ENCODE measurements at regions not wholly inside any gene's neighbourhood (a gene's known extent, or its start where the extent isn't known, plus 50 kb on each side); places are given as distances from the start of the nearest gene placed in this dataset.

DNA sequence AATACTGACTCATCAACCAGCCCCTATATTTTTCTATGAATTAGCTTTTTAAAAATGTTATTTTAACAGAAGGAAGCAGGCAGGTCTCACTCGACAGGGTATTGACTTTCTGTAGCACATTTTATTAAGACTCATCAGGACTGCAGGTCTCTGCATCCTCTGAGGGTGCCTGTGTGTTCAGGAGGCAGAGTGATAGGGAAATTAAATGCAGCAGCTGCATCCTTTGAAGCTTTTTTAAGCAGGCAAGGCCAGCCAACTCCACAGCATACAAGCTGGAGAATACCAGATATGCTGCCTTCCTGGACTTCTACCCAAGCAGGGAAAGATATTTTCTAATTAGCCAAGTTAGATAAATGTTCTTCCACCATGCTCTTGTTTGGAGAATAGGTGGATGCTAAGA lies 124.9 kb downstream of the WSCD1 start:
- in situ Hi-C loops (cut with HindIII; ENCODE audit: low sequenced_read_pairs): no loop called here

DNA sequence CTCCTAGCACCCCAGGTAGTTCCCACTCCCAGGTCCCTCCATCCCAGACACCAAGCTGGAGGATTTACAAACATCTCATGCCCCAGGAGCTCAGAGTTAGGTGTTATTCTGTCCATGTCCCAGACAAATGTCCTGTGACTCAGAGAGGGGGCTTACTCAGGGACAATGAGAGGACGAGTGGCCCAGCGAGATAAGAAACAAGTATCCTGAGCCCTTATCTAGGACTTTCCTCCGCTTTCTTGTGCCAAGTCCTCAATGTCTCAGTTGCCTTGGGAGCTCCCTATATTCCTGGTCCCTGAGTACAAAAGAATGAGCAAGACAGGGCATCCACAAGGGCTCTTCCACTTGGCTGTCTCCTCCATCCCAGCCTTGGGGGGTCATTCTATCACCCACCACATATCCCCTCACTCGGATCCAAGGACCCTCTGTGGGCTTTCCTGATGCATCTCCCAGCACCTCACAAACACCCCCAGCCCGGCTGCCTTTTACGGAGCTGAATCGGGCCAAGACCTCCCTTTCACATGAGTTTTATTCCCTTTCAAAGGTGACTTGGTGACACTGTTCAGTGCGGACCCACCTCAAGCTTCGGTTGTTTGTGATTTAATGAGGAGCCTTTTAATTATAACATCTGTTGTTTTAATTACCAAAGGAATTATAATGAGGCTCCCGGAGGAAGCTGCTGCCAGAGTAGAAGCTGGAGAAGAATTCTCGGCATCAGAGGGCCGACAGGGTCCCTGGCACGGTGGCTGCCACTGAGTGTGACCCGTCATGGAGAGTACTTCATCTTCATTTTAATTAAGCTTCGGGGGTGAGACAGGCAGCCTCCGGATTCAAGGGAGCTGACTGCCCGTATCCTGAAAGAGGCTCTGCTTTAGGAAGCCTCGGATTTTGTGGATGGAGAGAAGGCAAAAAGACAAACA lies 121.5 kb downstream of the WSCD1 start:
- in situ Hi-C loops (cut with HindIII; ENCODE audit: low sequenced_read_pairs): loop anchor here (5.0 kb wide), 1 partner anchor 34 kb away; no protein-coding TSS in a partner anchor
- no peak overlapping the region for H3K4me3 ChIP-seq (ENCODE audit: low read depth, low read length)
- no peak for DNase-seq (ENCODE audit: low read depth)
- TF ChIP-seq, protein P1, sequence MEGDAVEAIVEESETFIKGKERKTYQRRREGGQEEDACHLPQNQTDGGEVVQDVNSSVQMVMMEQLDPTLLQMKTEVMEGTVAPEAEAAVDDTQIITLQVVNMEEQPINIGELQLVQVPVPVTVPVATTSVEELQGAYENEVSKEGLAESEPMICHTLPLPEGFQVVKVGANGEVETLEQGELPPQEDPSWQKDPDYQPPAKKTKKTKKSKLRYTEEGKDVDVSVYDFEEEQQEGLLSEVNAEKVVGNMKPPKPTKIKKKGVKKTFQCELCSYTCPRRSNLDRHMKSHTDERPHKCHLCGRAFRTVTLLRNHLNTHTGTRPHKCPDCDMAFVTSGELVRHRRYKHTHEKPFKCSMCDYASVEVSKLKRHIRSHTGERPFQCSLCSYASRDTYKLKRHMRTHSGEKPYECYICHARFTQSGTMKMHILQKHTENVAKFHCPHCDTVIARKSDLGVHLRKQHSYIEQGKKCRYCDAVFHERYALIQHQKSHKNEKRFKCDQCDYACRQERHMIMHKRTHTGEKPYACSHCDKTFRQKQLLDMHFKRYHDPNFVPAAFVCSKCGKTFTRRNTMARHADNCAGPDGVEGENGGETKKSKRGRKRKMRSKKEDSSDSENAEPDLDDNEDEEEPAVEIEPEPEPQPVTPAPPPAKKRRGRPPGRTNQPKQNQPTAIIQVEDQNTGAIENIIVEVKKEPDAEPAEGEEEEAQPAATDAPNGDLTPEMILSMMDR (IDR thresholded peaks at IDR 0.05; ENCODE audit: low read depth, low read length, missing control alignments): no peak

More for the DNA sequence above, 124.9 kb downstream of the WSCD1 start:
- DNase-seq (ENCODE audit: low read depth): no peak
- TF ChIP-seq, protein P1 (IDR thresholded peaks at IDR 0.05; ENCODE audit: low read depth, low read length, missing control alignments): no peak
- H3K4me3 ChIP-seq (ENCODE audit: low read depth, low read length): no peak overlapping the region

DNA sequence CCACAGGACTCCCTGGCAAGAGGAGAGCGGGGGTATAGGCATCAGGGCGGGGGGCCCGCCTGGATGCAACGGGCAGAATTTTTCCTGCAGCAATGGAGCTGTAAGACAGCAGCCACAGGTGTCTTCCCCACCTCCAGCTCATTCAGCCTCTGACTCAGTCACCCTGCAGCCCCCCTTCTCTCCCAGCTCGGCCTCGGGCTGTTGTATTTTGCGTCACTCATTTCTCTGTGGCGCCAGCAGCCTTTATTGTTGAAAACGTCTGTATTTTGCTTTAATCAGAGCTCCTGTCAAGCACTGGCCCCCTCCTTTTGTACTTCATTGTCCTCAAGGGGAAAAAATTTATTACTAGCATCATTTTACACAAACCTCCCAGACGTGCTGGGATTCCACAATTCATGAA lies 117.7 kb downstream of the WSCD1 start:
- in situ Hi-C loops (cut with HindIII; ENCODE audit: low sequenced_read_pairs): no loop called here
- TF ChIP-seq, protein P1 (IDR thresholded peaks at IDR 0.05; ENCODE audit: low read depth, low read length, missing control alignments): no peak
- H3K4me3 ChIP-seq (ENCODE audit: low read depth, low read length): no peak overlapping the region
- DNase-seq (ENCODE audit: low read depth): peak; percentile 41

DNA sequence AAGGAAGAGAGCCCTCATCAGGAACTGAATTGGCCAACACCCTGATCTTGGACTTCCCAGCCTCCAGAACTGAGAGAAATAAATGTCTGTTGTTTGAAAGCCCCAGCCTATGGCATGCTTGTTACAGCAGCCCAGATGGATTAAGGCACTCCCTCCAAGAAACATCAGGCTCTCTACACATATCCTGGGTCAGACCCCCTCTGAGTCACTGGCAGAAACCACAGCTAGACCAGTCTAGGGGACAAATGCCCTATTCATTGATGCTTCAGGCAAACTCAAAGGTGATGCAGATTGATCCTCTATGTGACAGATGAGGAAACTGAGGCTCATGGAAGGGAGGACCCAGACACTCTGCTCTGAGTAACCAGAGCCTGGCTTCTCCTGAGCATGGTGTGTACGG lies 116.8 kb downstream of the WSCD1 start:
- TF ChIP-seq, protein P1 (IDR thresholded peaks at IDR 0.05; ENCODE audit: low read depth, low read length, missing control alignments): no peak
- H3K4me3 ChIP-seq (ENCODE audit: low read depth, low read length): no peak overlapping the region
- in situ Hi-C loops (cut with HindIII; ENCODE audit: low sequenced_read_pairs): no loop called here
- no peak for DNase-seq (ENCODE audit: low read depth)

DNA sequence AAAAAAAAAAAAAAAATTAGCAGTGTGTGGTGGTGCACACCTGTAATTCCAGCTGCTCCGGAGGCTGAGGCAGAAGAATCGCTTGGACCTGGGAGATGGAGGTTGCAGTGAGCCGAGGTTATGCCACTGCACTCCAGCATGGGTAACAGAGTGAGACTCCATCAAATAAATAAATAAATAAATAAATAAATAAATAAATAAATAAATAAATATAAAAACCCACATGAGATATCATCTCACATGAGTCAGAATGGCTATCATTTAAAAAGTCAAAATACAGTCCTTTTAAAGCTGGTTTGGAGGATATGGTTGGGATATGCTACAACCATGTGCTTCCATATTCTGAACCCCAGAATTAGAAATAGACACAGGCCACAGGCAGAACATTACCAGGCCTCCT lies 114.3 kb downstream of the WSCD1 start:
- in situ Hi-C loops (cut with HindIII; ENCODE audit: low sequenced_read_pairs): no loop called here
- TF ChIP-seq, protein P1 (IDR thresholded peaks at IDR 0.05; ENCODE audit: low read depth, low read length, missing control alignments): no peak
- no peak for DNase-seq (ENCODE audit: low read depth)
- no peak overlapping the region for H3K4me3 ChIP-seq (ENCODE audit: low read depth, low read length)

DNA sequence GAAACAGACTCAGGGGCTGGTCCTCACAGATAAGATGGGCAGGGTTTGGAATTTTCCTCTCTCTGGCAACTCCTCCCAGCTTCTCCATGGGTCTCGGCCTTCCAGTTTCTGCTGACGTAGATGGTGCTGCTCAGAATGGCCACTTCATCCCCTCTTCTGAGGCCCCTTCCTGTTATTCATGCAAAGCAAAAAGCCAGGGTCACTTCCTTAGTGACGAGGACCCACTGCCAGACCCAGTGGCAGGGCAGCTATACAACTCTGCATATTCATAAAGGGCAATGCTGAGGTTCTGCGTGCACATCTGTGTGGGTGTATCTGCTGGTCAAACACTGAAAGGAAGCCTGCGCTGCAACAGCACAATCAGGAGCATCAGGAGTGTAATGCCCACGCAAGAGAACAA lies 108.8 kb downstream of the WSCD1 start:
- H3K4me3 ChIP-seq (ENCODE audit: low read depth, low read length): no peak overlapping the region
- in situ Hi-C loops (cut with HindIII; ENCODE audit: low sequenced_read_pairs): no loop called here
- no peak for DNase-seq (ENCODE audit: low read depth)
- TF ChIP-seq, protein P1 (IDR thresholded peaks at IDR 0.05; ENCODE audit: low read depth, low read length, missing control alignments): no peak
